ENCODE measurements at regions not wholly inside any gene's neighbourhood (a gene's known extent, or its start where the extent isn't known, plus 50 kb on each side); places are given as distances from the start of the nearest gene placed in this dataset.
"Not testable (repeated sequence)": the region's sequence is repeated elsewhere in the genome, so short reads cannot be mapped to it uniquely, and the experiment has no call there.

DNA sequence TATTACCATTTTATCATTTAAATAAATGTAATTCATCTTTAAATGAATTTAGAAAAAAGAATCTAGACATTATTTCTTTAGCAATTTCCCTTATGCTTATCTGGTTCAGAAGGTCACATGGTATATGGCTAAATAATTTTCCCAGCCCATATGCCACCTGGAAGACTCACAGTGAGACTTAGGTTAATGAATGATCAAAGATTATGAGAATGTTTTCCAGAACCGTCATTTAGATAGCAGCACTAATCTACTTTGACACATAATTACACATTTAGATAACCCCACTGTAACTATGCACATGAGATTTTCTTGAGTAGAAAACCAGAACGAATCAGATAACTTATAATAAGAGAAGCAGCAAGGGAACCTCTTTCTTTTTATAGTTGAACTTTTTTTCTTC is 124.9 kb upstream of the CCDC180 start:
- DNase-seq (ENCODE audit: low read depth in 3 of 3, low spot score in 2 of 3): not testable (repeated sequence)

DNA sequence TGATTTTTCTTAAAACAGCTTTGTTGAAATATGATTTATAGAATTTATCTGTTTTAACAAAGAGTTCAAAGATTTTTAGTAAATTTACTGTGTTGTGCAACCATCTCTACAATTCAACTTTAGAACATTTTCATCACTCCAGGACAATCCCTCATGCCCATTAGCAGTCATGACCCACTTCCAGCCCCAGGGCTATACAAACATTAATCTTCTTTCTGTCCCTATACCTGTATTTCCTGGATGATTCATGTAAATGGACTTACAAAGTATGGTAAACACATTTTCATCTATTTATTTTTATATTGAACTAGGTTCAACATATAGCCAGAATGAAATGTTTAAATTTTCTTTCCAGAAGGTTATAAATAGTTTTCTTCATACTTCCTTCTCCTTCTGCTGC is 127.8 kb upstream of the CCDC180 start:
- DNase-seq (ENCODE audit: low read depth in 3 of 3, low spot score in 2 of 3): no peak

DNA sequence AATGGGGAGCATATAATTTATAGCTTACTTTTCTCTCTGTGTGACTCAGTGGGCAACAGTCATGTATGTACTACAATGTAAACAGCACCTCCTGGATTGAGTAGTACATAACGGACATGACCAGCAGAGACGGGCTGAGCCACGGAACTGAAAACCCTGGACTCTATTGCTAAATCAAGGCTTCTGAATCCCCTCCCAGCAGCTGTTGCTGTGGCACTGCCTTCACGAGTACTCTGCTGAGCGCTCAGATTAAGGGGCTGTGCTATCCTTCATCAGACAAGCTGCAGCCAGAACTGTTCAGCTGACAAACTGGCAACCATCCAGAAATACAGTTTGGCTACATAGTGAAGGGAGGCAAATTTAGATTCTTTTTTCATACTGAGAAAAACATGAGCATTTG is 131.3 kb upstream of the CCDC180 start:
- peak in 2 of 3 donors; percentile 7 to 19 for DNase-seq (ENCODE audit: low read depth in 3 of 3, low spot score in 2 of 3)

DNA sequence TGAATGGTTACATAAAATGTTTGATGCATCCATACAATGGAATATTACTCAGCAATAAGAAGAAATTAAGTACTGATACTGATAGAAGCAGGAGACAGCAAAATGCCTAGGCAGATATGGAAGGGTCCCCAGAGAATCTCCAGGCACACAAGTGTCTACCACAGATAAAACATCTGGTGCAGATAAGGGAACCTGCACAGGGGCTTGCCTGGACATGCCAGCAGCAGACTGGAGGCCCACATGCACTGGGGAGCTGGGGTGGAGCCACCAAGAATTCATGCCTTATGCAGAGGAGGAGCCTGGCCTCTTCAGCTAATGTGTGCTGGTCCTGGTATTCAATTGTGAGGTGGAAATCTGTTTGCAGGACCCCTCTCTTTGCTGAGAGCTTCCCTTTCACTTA is 129.2 kb upstream of the CTSV start:
- not testable (repeated sequence) for DNase-seq (ENCODE audit: low read depth in 3 of 3, low spot score in 2 of 3)

DNA sequence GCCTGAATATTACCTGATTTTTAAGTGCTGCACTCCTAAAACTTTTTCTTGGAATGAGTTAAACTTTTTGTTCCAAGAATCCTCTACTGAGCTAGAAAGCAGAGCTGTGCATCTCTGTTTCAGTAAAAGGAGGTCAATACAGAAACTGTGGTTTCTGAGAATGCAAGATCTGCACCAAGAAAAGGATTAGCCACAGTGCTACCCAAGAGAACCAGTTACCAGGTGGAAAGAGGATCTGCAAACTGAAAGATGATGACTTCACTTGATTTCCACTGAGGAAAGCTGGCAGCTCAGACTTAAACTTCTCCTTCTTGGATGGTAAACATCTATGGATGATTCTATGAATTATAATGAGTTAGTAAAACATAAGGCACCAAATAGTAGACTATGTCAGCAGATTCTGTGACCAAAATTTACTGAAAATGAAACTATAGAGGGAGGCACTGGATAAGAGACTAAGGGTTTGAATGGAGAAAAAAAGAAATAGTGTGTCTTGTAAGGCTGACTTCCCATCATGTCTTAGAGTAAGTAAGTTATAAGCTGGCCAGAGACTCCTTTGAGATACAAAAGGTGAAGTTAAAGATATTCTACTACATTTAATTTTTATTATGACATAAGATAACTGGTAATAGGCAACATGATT is 127.7 kb upstream of the CTSV start:
- not testable (repeated sequence) for DNase-seq (ENCODE audit: low read depth in 3 of 3, low spot score in 2 of 3)

DNA sequence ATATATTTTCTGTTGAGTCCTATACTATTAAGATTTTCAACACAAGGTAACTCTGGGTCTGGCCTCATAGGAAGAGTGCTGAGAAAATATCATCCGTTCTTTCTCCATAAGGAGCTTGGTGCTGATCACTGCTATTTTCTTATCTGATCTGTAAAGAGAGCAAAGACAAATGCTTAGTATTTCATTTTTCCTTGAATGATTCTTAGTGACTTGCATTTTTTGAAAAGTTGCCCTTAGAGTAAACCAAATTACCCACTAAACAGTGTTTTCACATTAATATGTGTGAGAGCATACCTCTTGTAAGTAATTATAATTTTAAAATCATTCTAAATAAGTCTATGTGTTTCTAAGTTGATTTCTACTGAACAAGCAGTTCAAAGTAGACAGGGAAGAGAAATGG is 121.3 kb upstream of the CTSV start:
- no peak for DNase-seq (ENCODE audit: low read depth in 3 of 3, low spot score in 2 of 3)

DNA sequence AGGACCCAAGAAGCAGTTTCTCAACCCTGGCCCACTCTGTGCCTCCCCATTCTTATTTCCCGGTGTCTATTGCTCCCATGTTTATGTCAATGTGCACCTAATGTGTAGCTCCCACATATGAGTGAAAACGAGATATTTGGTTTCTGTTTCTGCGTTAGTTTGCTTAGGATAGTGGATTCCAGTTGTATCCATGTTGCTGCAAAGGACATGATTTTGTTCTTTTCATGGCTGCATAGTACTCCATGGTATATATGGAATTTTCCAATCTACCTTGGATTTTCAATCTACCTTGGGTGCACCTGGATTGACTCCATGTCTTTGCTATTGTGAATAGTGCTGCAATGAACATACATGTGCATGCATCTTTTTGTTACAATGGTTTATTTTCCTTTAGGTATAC is 119.8 kb upstream of the CTSV start:
- not testable (repeated sequence) for DNase-seq (ENCODE audit: low read depth in 3 of 3, low spot score in 2 of 3)

DNA sequence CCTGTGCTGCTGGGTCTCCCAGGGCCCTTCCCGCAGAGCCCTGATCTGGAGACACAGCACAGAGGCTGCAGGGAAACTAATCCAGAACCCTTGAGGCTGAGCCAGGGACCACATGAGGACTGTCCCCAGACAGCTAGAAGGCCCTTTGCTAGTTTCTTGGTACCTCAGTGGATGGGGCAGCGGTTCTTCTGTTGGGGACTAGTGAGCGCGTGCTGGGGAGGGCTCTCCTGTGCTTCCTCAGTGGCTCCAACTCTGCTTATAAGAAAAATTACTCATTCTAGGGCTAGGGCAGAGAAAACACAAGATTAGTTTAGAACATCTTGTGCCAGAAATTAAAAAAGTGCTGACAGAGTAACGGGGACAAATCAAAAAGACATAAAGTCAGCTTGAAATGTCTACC is 116.5 kb upstream of the CTSV start:
- DNase-seq (ENCODE audit: low read depth in 3 of 3, low spot score in 2 of 3): not testable (repeated sequence)

DNA sequence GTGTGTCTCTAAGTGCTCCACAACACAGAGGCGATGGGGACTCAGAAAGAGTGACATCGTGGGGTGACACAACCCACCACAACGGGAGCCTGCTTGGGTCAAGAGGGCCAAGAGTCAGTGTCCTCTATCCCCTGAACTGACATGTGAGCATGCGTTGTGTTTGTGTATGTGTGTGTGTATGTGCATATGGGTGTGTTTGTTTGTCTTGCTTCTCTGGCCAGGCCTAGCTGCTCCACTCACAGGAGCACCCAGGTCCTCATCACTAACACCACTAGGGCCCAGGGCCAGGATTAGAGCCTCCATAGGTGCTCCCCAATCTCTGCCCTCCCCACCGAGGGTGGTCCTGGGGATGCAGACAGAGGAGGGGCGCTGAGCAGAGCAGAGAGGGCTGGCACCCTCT is 115.0 kb upstream of the CTSV start:
- DNase-seq (ENCODE audit: low read depth in 3 of 3, low spot score in 2 of 3): no peak

DNA sequence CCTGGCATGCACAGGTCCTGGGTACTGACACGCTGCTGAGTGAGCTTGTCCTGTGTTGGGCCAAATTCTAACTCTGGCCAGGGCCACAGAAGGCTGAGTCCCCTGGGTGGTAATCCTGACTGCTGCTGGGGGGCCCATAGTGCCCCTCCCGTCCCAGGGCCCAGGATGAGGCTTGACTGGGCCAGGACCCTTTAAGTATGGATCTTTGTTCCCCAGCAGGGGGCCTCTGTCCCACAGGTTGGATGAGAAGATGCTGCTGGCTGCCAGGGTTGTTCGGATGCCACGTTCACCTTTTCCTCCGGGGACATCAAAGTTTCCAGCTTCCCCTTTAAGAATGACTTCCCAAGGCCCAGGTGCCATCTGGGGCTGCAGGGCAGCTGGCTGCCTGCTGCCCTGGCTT is 114.2 kb upstream of the CTSV start:
- not testable (repeated sequence) for DNase-seq (ENCODE audit: low read depth in 3 of 3, low spot score in 2 of 3)

DNA sequence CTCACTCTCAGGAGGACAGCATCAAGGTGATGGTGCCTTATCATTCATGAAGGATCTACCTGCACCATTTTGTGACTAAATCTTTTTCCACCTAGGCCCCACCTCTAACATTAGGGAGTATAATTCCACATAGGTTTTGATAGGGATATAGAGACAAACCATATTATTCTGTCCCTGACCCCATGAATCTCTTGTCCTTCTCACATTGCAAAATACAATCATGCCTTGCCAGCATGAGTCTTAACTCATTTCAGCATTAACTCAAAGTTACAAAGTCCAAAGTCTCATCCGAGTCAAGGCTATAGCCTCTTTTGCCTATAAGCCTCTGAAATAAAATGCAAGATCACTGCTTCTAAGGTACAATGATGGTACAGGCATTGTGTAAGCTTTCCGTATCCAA is 111.5 kb upstream of the CTSV start:
- DNase-seq (ENCODE audit: low read depth in 3 of 3, low spot score in 2 of 3): not testable (repeated sequence)

DNA sequence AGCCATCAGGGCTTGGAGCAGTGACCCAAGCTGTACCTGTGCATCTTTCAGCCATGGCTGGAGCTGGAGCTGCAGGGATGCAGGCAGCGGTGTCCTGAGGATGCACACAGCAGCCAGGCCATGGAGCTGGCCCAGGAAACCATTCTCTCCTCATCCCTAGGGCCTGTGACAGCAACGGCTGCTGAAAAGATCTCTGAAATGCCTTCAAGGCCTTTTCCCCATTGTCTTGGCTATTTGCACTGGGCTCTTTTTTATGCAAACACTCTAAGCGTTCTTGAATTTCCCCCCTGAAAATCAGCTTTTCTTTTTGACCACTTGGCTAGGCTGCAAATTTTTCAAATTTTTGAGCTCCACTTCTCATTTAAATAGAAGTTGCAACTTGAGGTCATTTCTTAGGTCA is 109.5 kb upstream of the CTSV start:
- DNase-seq (ENCODE audit: low read depth in 3 of 3, low spot score in 2 of 3): not testable (repeated sequence)

DNA sequence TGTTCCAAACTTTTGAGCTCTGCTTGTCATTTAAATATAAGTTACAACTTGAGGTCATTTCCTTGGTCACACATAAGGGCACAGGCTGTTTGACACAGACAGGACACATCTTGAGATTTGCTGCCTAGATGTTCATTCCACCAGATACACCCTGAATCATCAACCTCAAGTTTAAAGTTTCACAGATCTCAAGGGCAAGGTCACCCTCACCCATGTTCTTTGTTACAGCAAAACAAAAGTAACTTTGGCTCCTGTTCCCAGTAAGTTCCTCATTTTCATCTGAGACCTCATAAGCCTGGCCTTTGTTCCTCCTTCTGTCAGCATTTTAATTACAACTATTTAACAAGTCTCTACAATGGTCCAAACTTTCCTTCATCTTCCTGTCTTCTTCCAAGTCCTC is 106.7 kb upstream of the CTSV start:
- not testable (repeated sequence) for DNase-seq (ENCODE audit: low read depth in 3 of 3, low spot score in 2 of 3)

DNA sequence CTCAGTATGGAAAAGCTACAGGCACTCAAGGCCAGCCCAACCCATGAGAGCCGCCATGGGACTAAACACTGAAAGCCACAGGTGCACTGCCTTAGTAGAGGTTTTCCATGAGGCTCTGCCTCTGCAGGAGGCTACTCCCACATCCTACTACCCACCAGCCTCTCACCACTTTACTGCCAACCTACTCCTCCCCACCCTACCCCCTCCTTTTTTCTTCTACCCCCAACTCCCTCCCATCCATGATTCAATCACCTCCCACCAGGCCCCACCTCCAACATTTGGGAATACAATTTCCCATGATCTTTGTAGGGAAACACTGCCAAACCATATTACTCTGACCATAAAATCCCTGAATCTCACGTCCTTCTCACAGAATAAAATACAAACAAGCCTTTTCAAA is 101.6 kb upstream of the CTSV start:
- DNase-seq (ENCODE audit: low read depth in 3 of 3, low spot score in 2 of 3): no peak

DNA sequence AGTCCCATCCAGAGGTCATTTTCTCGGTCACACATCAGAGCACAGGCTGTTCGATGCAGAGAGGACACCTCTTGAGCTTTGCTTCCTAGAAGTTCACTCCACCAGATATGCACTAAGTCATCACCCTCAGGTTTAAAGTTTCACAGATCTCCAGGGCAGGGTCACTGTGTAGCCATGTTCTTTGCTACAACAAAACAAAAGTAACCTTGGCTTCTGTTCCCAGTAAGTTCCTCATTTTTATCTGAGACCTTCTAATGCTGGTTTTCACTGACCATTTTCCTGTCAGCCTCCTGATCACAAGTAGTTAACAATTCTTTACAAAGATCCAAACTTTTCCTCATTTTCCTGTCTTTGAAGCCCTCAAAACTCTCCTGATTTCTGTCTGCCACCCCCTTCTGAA is 97.5 kb upstream of the CTSV start:
- no peak for DNase-seq (ENCODE audit: low read depth in 3 of 3, low spot score in 2 of 3)

DNA sequence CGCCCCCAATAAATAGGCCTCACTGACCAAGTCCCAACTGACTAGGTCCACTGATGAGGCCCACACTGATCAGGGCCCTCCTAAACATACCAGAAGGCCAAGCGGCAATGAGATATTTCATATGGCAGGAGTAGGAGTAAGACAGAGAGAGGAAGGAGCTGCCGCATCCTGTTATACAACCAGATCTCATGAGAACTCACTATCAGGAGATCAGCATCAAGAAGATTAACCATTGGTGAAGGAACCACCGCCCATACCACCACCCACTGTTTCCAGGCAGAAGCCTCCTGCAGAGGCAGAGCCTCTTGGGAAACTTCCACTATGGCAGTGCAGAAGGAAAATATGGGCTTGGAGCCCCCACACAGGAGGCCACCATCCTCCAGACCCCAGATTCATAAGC is 95.0 kb upstream of the CTSV start:
- not testable (repeated sequence) for DNase-seq (ENCODE audit: low read depth in 3 of 3, low spot score in 2 of 3)

DNA sequence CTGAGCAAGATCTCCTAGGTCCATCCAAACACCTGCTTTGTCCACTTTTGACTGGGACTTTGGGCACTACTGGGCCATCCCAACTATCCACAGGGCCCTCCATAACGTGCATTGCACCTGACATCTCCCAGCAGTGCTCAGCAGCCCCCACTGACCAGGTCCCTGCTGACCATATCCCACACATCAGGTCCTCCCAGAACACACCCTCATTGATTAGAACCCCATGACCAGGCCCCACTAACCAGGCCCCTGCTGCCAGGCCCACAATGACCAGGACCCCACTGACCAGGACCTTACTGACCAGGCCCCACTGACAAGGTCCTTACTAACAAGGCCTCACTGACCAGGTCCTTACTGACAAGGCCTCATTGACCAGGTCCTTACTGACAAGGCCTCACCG is 93.9 kb upstream of the CTSV start:
- DNase-seq (ENCODE audit: low read depth in 3 of 3, low spot score in 2 of 3): no peak

DNA sequence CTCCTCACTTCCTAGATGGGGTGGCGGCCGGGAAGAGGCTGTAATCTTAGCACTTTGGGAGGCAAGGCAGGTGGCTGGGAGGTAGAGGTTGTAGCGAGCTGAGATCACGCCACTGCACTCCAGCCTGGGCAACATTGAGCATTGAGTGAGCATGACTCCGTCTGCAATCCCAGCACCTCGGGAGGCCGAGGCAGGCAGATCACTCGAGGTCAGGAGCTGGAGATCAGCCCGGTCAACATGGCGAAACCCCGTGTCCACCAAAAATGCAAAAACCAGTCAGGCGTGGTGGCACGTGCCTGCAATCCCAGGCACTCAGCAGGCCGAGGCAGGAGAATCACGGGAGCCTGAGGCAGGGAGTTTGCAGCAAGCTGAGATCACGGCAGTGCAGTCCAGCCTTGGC is 91.9 kb upstream of the CTSV start:
- DNase-seq (ENCODE audit: low read depth in 3 of 3, low spot score in 2 of 3): not testable (repeated sequence)

DNA sequence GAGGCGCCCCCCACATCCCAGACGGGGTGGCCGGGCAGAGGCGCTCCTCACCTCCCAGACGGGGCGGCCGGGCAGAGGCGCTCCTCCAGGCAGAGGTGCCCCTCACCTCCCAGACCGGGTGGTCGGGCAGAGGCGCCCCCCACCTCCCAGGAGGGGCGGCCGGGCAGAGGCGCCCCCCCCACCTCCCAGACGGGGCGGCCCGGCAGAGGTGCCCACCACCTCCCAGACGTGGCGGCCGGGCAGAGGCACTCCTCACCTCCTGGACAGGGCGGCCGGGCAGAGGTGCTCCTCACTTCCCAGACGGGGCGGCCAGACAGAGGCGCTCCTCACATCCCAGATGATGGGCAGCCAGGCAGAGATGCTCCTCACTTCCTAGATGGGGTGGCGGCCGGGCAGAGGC is 91.4 kb upstream of the CTSV start:
- not testable (repeated sequence) for DNase-seq (ENCODE audit: low read depth in 3 of 3, low spot score in 2 of 3)

DNA sequence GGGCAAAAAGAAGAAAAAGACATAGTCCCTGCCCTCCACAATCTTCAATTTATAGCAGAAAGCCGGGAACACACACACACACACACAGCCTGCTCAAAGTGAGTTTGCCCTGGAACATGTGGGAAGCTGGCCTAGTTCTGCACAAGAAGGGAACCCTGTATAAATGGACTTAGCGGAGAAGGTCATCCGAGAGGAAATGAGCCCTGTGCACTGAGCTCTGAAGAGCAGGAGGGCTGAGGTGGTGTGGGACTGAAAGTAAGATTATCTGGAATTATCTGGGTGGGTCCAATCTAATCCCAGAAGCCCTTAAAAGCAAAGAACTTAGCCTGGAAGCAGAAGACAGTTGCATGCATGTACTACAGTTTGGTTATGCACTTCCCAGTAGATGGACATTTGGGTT is 90.0 kb upstream of the CTSV start:
- DNase-seq (ENCODE audit: low read depth in 3 of 3, low spot score in 2 of 3): no peak

DNA sequence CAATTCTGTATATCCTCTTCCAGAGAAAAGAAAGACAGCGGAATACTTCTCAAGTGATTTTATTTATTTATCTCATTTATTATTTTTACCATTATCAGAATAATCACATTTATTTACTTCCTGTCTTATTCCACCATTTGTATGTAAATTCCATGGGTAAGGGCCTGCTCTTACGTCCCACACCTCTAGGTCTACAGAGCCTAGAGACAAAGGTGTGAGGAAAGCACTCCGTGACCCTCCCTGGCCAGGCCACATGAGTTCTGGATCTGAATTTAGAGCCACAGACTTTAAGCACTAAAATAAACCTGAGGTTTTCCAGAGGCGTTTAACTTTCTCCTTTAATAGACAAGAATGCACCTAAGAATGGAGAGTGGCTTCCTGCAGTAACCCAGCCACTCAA is 85.3 kb upstream of the CTSV start:
- DNase-seq (ENCODE audit: low read depth in 3 of 3, low spot score in 2 of 3): no peak

DNA sequence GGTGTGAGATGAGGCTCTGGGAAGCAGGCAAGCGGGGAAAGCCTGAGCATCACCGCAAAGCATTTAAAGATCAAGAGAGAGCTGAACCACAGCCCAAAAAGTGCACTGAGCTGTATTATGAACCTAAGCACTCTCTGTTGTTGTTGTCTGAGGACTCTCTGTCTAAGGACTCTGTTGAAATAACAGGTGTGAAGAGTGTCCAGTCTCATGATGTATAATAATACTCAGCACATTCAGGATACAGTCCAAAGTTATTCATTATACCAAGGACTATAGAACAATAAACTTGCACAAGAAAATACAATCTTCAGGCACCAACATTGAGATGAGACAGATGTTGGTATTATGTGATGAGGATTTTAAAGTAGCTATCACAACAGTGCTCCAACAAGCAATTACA is 71.8 kb upstream of the CTSV start:
- DNase-seq (ENCODE audit: low read depth in 3 of 3, low spot score in 2 of 3): no peak

DNA sequence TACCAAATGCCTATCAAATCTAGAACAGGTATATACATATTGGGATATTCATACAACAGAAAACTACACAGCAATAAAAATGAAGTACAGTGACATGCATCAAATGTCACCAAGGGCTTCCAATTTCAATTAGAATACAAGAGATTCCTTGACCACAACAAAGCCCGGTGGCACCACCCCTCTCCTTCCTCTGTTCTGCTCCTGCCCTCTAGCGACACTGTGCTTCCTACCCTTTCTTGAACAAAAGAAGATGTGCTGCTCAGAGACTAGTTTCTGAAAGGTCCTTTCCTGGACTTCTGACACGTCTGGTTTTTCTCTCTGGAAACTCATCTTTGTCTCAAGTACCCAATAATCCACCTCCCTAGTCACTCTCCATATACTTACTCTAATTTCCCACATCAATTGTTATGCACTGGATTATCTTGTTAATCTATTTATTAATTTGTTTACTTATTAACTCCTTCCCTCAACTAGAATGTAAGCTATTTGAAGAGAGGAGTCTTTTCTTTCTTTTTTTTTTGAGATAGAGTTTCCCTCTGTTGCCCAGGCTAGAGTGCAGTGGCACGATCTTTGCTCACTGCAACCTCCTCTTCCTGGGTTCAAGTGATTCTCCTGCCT is 70.4 kb upstream of the CTSV start:
- no peak for DNase-seq (ENCODE audit: low read depth in 3 of 3, low spot score in 2 of 3)

Data from right renal cortex interstitium (tissue), 3 donors.